ENCODE measurements at regions not wholly inside any gene's neighbourhood (a gene's known extent, or its start where the extent isn't known, plus 50 kb on each side); places are given as distances from the start of the nearest gene placed in this dataset.

GRCh38 chr20:12729326-12729725 is 279.4 kb upstream of the SPTLC3 start:
- Histone ChIP-seq H3K36me3 (no peaks in the 10 kb centered on the region), H3K27me3 (no peaks in the 10 kb centered on the region), H3K9me3 (no peaks in the 10 kb centered on the region), H3K27ac (no peak overlapping the region), H3K4me3 (no peak overlapping the region), H3K4me1 (no peaks in the 10 kb centered on the region)
- intact Hi-C loops (cut with DNase I) = no loop called here
- TF ChIP-seq CTCF (IDR thresholded peaks at IDR 0.05) (no peak), POLR2A (IDR thresholded peaks at IDR 0.05) (no peak)
- no peak for DNase-seq

GRCh38 chr20:12733811-12734210 is 275.0 kb upstream of the SPTLC3 start:
- TF ChIP-seq POLR2A (IDR thresholded peaks at IDR 0.05) (no peak), CTCF (IDR thresholded peaks at IDR 0.05) (no peak)
- intact Hi-C loops (cut with DNase I) = no loop called here
- WGBS, 2 donors = 52 to 64% methylated on average over 3 of the region's 3 CpGs

GRCh38 chr20:12737497-12737896 is 271.3 kb upstream of the SPTLC3 start:
- no peaks in the 10 kb centered on the region for H3K27me3 ChIP-seq
- intact Hi-C loops (cut with DNase I) = no loop called here
- 55 to 65% methylated on average over 4 of the region's 4 CpGs for WGBS, 2 donors

More at GRCh38 chr20:12733811-12734210, 275.0 kb upstream of the SPTLC3 start:
- Histone ChIP-seq H3K36me3 (no peaks in the 10 kb centered on the region), H3K27me3 (no peaks in the 10 kb centered on the region), H3K27ac (no peak overlapping the region), H3K9me3 (no peaks in the 10 kb centered on the region), H3K4me3 (no peak overlapping the region), H3K4me1 (no peaks in the 10 kb centered on the region)
- no peak for DNase-seq

GRCh38 chr20:12737900-12738299 is 270.9 kb upstream of the SPTLC3 start:
- intact Hi-C loops (cut with DNase I) = no loop called here
- 92% methylated on average over 2 of the region's 2 CpGs for WGBS, 2 donors
- H3K27ac ChIP-seq = no peak overlapping the region

More at GRCh38 chr20:12737497-12737896, 271.3 kb upstream of the SPTLC3 start:
- Histone ChIP-seq H3K4me1 (no peaks in the 10 kb centered on the region), H3K27ac (no peak overlapping the region), H3K36me3 (no peaks in the 10 kb centered on the region), H3K4me3 (no peak overlapping the region), H3K9me3 (no peaks in the 10 kb centered on the region)
- no peak for DNase-seq
- TF ChIP-seq POLR2A (IDR thresholded peaks at IDR 0.05) = no peak
- TF ChIP-seq CTCF (IDR thresholded peaks at IDR 0.05) = no peak

GRCh38 chr20:12740647-12741046 is 268.1 kb upstream of the SPTLC3 start:
- Histone ChIP-seq H3K4me3 (no peak overlapping the region), H3K27me3 (no peaks in the 10 kb centered on the region), H3K4me1 (no peaks in the 10 kb centered on the region), H3K9me3 (no peaks in the 10 kb centered on the region), H3K27ac (no peak overlapping the region), H3K36me3 (no peaks in the 10 kb centered on the region)
- DNase-seq = no peak
- intact Hi-C loops (cut with DNase I) = no loop called here
- WGBS, 2 donors = 76 to 77% methylated on average over 5 of the region's 5 CpGs
- TF ChIP-seq CTCF (IDR thresholded peaks at IDR 0.05) = no peak
- no peak for TF ChIP-seq POLR2A (IDR thresholded peaks at IDR 0.05)

More at GRCh38 chr20:12737900-12738299, 270.9 kb upstream of the SPTLC3 start:
- H3K4me1 ChIP-seq = no peaks in the 10 kb centered on the region
- no peaks in the 10 kb centered on the region for H3K9me3 ChIP-seq
- H3K36me3 ChIP-seq = no peaks in the 10 kb centered on the region
- no peaks in the 10 kb centered on the region for H3K27me3 ChIP-seq
- no peak for DNase-seq
- H3K4me3 ChIP-seq = no peak overlapping the region
- TF ChIP-seq CTCF (IDR thresholded peaks at IDR 0.05) (no peak), POLR2A (IDR thresholded peaks at IDR 0.05) (no peak)
